ENCODE measurements at regions not wholly inside any gene's neighbourhood (a gene's known extent, or its start where the extent isn't known, plus 50 kb on each side); places are given as distances from the start of the nearest gene placed in this dataset.

GRCh38 chr4:159483782-159484741 is 381.2 kb downstream of the RAPGEF2 start:
- Histone ChIP-seq H3K4me3 (ENCODE audit: low read depth, low read length) (no peak overlapping the region), H3K9me3 (ENCODE audit: control insufficient read depth, insufficient read depth, low read length) (no peaks in the 10 kb centered on the region), H3K9ac (ENCODE audit: low read depth, low read length) (no peak overlapping the region), H3K36me3 (ENCODE audit: control insufficient read depth, insufficient read depth, low read length) (no peaks in the 10 kb centered on the region), H3K4me1 (ENCODE audit: control insufficient read depth, insufficient read depth, low read length) (peaks cover 4% of the 10 kb centered on the region), H3K27me3 (ENCODE audit: control insufficient read depth, insufficient read depth, low read length) (no peaks in the 10 kb centered on the region)

GRCh38 chr4:159484864-159485263 is 382.0 kb downstream of the RAPGEF2 start:
- peaks cover 4% of the 10 kb centered on the region for H3K4me1 ChIP-seq (ENCODE audit: control insufficient read depth, insufficient read depth, low read length)
- no peaks in the 10 kb centered on the region for H3K36me3 ChIP-seq (ENCODE audit: control insufficient read depth, insufficient read depth, low read length)
- H3K4me3 ChIP-seq (ENCODE audit: low read depth, low read length), result no peak overlapping the region
- H3K27me3 ChIP-seq (ENCODE audit: control insufficient read depth, insufficient read depth, low read length), result no peaks in the 10 kb centered on the region
- H3K9ac ChIP-seq (ENCODE audit: low read depth, low read length), result no peak overlapping the region
- H3K9me3 ChIP-seq (ENCODE audit: control insufficient read depth, insufficient read depth, low read length), result no peaks in the 10 kb centered on the region

GRCh38 chr4:159487284-159487747 is 384.4 kb downstream of the RAPGEF2 start:
- Histone ChIP-seq H3K9ac (ENCODE audit: low read depth, low read length) (no peak overlapping the region), H3K36me3 (ENCODE audit: control insufficient read depth, insufficient read depth, low read length) (no peaks in the 10 kb centered on the region), H3K4me1 (ENCODE audit: control insufficient read depth, insufficient read depth, low read length) (peaks cover 4% of the 10 kb centered on the region), H3K27me3 (ENCODE audit: control insufficient read depth, insufficient read depth, low read length) (no peaks in the 10 kb centered on the region), H3K4me3 (ENCODE audit: low read depth, low read length) (no peak overlapping the region), H3K9me3 (ENCODE audit: control insufficient read depth, insufficient read depth, low read length) (peaks cover 8% of the 10 kb centered on the region)

- H3K4me1 ChIP-seq (ENCODE audit: control insufficient read depth, insufficient read depth, low read length), result peaks cover 2% of the 10 kb centered on the region
- no peak overlapping the region for H3K4me3 ChIP-seq (ENCODE audit: low read depth, low read length)
- H3K9me3 ChIP-seq (ENCODE audit: control insufficient read depth, insufficient read depth, low read length), result peaks cover 8% of the 10 kb centered on the region
- H3K36me3 ChIP-seq (ENCODE audit: control insufficient read depth, insufficient read depth, low read length), result no peaks in the 10 kb centered on the region
- H3K9ac ChIP-seq (ENCODE audit: low read depth, low read length), result no peak overlapping the region
- H3K27me3 ChIP-seq (ENCODE audit: control insufficient read depth, insufficient read depth, low read length), result no peaks in the 10 kb centered on the region
Observed at GRCh38 chr4:159489646-159490045, 386.8 kb downstream of the RAPGEF2 start.

- Histone ChIP-seq H3K27me3 (ENCODE audit: control insufficient read depth, insufficient read depth, low read length) (no peaks in the 10 kb centered on the region), H3K4me3 (ENCODE audit: low read depth, low read length) (no peak overlapping the region), H3K9me3 (ENCODE audit: control insufficient read depth, insufficient read depth, low read length) (peaks cover 8% of the 10 kb centered on the region), H3K9ac (ENCODE audit: low read depth, low read length) (no peak overlapping the region), H3K36me3 (ENCODE audit: control insufficient read depth, insufficient read depth, low read length) (no peaks in the 10 kb centered on the region), H3K4me1 (ENCODE audit: control insufficient read depth, insufficient read depth, low read length) (no peaks in the 10 kb centered on the region)
Observed at GRCh38 chr4:159495515-159496236, 392.8 kb downstream of the RAPGEF2 start.

- Histone ChIP-seq H3K36me3 (ENCODE audit: control insufficient read depth, insufficient read depth, low read length) (no peaks in the 10 kb centered on the region), H3K27me3 (ENCODE audit: control insufficient read depth, insufficient read depth, low read length) (no peaks in the 10 kb centered on the region), H3K9me3 (ENCODE audit: control insufficient read depth, insufficient read depth, low read length) (peaks cover 8% of the 10 kb centered on the region), H3K4me1 (ENCODE audit: control insufficient read depth, insufficient read depth, low read length) (no peaks in the 10 kb centered on the region), H3K4me3 (ENCODE audit: low read depth, low read length) (no peak overlapping the region), H3K9ac (ENCODE audit: low read depth, low read length) (no peak overlapping the region)
Observed at GRCh38 chr4:159496248-159496647, 393.4 kb downstream of the RAPGEF2 start.

- H3K36me3 ChIP-seq (ENCODE audit: control insufficient read depth, insufficient read depth, low read length), result no peaks in the 10 kb centered on the region
- no peak overlapping the region for H3K9ac ChIP-seq (ENCODE audit: low read depth, low read length)
- H3K4me1 ChIP-seq (ENCODE audit: control insufficient read depth, insufficient read depth, low read length), result peaks cover 2% of the 10 kb centered on the region
- no peak overlapping the region for H3K4me3 ChIP-seq (ENCODE audit: low read depth, low read length)
- no peaks in the 10 kb centered on the region for H3K9me3 ChIP-seq (ENCODE audit: control insufficient read depth, insufficient read depth, low read length)
- no peaks in the 10 kb centered on the region for H3K27me3 ChIP-seq (ENCODE audit: control insufficient read depth, insufficient read depth, low read length)
Observed at GRCh38 chr4:159497936-159498335, 395.1 kb downstream of the RAPGEF2 start.

- Histone ChIP-seq H3K9me3 (ENCODE audit: control insufficient read depth, insufficient read depth, low read length) (no peaks in the 10 kb centered on the region), H3K4me3 (ENCODE audit: low read depth, low read length) (no peak overlapping the region), H3K9ac (ENCODE audit: low read depth, low read length) (no peak overlapping the region), H3K27me3 (ENCODE audit: control insufficient read depth, insufficient read depth, low read length) (no peaks in the 10 kb centered on the region), H3K36me3 (ENCODE audit: control insufficient read depth, insufficient read depth, low read length) (no peaks in the 10 kb centered on the region), H3K4me1 (ENCODE audit: control insufficient read depth, insufficient read depth, low read length) (peaks cover 6% of the 10 kb centered on the region)
Observed at GRCh38 chr4:159498446-159499115, 395.7 kb downstream of the RAPGEF2 start.

GRCh38 chr4:159500861-159501260 is 398.0 kb downstream of the RAPGEF2 start:
- Histone ChIP-seq H3K27me3 (ENCODE audit: control insufficient read depth, insufficient read depth, low read length) (no peaks in the 10 kb centered on the region), H3K36me3 (ENCODE audit: control insufficient read depth, insufficient read depth, low read length) (no peaks in the 10 kb centered on the region), H3K9ac (ENCODE audit: low read depth, low read length) (no peak overlapping the region), H3K4me1 (ENCODE audit: control insufficient read depth, insufficient read depth, low read length) (peaks cover 8% of the 10 kb centered on the region), H3K9me3 (ENCODE audit: control insufficient read depth, insufficient read depth, low read length) (no peaks in the 10 kb centered on the region), H3K4me3 (ENCODE audit: low read depth, low read length) (no peak overlapping the region)

GRCh38 chr4:159503236-159504008 is 400.5 kb downstream of the RAPGEF2 start:
- Histone ChIP-seq H3K36me3 (ENCODE audit: control insufficient read depth, insufficient read depth, low read length) (no peaks in the 10 kb centered on the region), H3K4me1 (ENCODE audit: control insufficient read depth, insufficient read depth, low read length) (peaks cover 8% of the 10 kb centered on the region), H3K4me3 (ENCODE audit: low read depth, low read length) (no peak overlapping the region), H3K27me3 (ENCODE audit: control insufficient read depth, insufficient read depth, low read length) (no peaks in the 10 kb centered on the region), H3K9me3 (ENCODE audit: control insufficient read depth, insufficient read depth, low read length) (no peaks in the 10 kb centered on the region), H3K9ac (ENCODE audit: low read depth, low read length) (no peak overlapping the region)

GRCh38 chr4:159504684-159505083 is 401.8 kb downstream of the RAPGEF2 start:
- H3K27me3 ChIP-seq (ENCODE audit: control insufficient read depth, insufficient read depth, low read length), result no peaks in the 10 kb centered on the region
- H3K4me3 ChIP-seq (ENCODE audit: low read depth, low read length), result no peak overlapping the region
- no peaks in the 10 kb centered on the region for H3K36me3 ChIP-seq (ENCODE audit: control insufficient read depth, insufficient read depth, low read length)
- peaks cover 8% of the 10 kb centered on the region for H3K4me1 ChIP-seq (ENCODE audit: control insufficient read depth, insufficient read depth, low read length)
- no peak overlapping the region for H3K9ac ChIP-seq (ENCODE audit: low read depth, low read length)
- H3K9me3 ChIP-seq (ENCODE audit: control insufficient read depth, insufficient read depth, low read length), result no peaks in the 10 kb centered on the region

Data from iPS-15b (cell line).